ENCODE measurements at regions not wholly inside any gene's neighbourhood (a gene's known extent, or its start where the extent isn't known, plus 50 kb on each side); places are given as distances from the start of the nearest gene placed in this dataset.

DNA sequence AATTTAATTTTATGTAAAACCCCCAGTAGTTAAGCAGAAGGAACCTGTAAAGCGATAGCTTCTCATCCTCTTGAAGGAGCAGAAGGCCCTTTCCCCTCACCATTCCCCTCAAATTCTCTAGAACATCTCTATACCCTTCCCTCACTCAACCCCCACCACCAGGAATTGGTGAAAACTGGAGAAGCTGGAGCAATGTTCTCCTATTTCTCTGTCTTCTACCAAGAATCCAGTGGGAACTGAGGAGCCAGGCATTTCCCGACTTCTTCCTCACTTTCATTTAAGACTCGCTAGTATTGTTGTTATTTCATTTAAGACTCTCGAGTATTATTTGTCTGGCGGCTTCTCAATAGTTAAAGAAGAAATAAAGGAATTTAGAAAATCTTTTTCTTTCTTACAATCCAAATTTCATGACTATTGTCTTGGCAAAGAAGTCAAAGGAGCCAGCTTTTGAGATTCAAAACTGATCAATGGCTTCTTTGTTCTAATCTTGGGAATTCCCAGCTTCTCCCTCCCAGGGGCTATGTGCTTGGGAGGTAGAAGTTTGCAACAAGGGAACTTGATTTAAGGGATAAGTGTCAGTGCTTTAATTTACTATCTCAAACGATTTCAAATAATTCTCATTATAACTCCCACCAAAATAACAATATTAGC is 253.3 kb upstream of the ADGRL2 start:
- Histone ChIP-seq H4K20me1 (ENCODE audit: insufficient read depth, low read length) (no peaks in the 10 kb centered on the region), H3K9me3 (ENCODE audit: low read length) (no peaks in the 10 kb centered on the region), H3K79me2 (ENCODE audit: insufficient read depth, low read length) (no peaks in the 10 kb centered on the region), H3K4me3 (ENCODE audit: low read depth, low read length, poor library complexity, severe bottlenecking) (no peak overlapping the region), H3K4me2 (ENCODE audit: low read length) (no peak overlapping the region), H3F3A (ENCODE audit: insufficient read depth, low read length) (no peaks in the 10 kb centered on the region), H2AFZ (ENCODE audit: low read length) (no peak overlapping the region), H3K4me1 (ENCODE audit: insufficient read depth, low read length, severe bottlenecking) (no peaks in the 10 kb centered on the region), H3K27ac (ENCODE audit: low read depth, low read length, poor library complexity, severe bottlenecking) (no peak overlapping the region), H3K36me3 (ENCODE audit: insufficient read depth, low read length) (no peaks in the 10 kb centered on the region), H3K9me2 (ENCODE audit: low read depth, low read length) (no peaks in the 10 kb centered on the region), H3K27me3 (ENCODE audit: insufficient read depth, low read length) (no peaks in the 10 kb centered on the region), H3K9ac (ENCODE audit: low read length) (no peak overlapping the region)
- TF ChIP-seq, protein P1, sequence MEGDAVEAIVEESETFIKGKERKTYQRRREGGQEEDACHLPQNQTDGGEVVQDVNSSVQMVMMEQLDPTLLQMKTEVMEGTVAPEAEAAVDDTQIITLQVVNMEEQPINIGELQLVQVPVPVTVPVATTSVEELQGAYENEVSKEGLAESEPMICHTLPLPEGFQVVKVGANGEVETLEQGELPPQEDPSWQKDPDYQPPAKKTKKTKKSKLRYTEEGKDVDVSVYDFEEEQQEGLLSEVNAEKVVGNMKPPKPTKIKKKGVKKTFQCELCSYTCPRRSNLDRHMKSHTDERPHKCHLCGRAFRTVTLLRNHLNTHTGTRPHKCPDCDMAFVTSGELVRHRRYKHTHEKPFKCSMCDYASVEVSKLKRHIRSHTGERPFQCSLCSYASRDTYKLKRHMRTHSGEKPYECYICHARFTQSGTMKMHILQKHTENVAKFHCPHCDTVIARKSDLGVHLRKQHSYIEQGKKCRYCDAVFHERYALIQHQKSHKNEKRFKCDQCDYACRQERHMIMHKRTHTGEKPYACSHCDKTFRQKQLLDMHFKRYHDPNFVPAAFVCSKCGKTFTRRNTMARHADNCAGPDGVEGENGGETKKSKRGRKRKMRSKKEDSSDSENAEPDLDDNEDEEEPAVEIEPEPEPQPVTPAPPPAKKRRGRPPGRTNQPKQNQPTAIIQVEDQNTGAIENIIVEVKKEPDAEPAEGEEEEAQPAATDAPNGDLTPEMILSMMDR (IDR thresholded peaks at IDR 0.05; ENCODE audit: low read length) = no peak
- TF ChIP-seq EZH2 (IDR thresholded peaks at IDR 0.05; ENCODE audit: borderline replicate concordance, low read length) = no peak

DNA sequence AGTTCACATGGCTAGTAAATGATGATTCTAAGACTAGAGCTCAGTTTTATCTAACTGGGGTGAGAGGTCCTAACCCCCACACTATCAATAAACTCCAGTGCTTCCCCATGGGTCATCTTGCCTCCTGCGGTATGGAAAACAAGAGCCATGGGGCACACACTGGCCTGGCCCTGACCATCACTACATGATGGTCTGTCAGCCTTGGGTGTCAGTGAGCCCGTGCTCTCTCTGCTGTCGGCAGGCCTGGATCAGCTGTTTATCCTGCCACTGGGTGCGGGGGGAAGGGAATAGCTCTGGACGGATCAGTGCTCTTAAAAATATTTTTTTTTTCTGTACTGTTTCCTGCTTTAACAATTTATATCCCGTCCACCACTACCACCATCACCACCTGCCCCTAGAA is 255.0 kb upstream of the ADGRL2 start:
- H3K79me2 ChIP-seq (ENCODE audit: insufficient read depth, low read length) = no peaks in the 10 kb centered on the region
- no peaks in the 10 kb centered on the region for H3K27me3 ChIP-seq (ENCODE audit: insufficient read depth, low read length)
- no peaks in the 10 kb centered on the region for H3K36me3 ChIP-seq (ENCODE audit: insufficient read depth, low read length)
- H2AFZ ChIP-seq (ENCODE audit: low read length) = no peak overlapping the region
- H3K27ac ChIP-seq (ENCODE audit: low read depth, low read length, poor library complexity, severe bottlenecking) = no peak overlapping the region
- H3K4me1 ChIP-seq (ENCODE audit: insufficient read depth, low read length, severe bottlenecking) = no peaks in the 10 kb centered on the region
- H4K20me1 ChIP-seq (ENCODE audit: insufficient read depth, low read length) = no peaks in the 10 kb centered on the region
- TF ChIP-seq, protein P1 (IDR thresholded peaks at IDR 0.05; ENCODE audit: low read length) = no peak
- no peak for TF ChIP-seq EZH2 (IDR thresholded peaks at IDR 0.05; ENCODE audit: borderline replicate concordance, low read length)
- no peaks in the 10 kb centered on the region for H3K9me3 ChIP-seq (ENCODE audit: low read length)
- no peak overlapping the region for H3K9ac ChIP-seq (ENCODE audit: low read length)
- H3K9me2 ChIP-seq (ENCODE audit: low read depth, low read length) = no peaks in the 10 kb centered on the region
- no peak overlapping the region for H3K4me2 ChIP-seq (ENCODE audit: low read length)
- no peaks in the 10 kb centered on the region for H3F3A ChIP-seq (ENCODE audit: insufficient read depth, low read length)
- no peak overlapping the region for H3K4me3 ChIP-seq (ENCODE audit: low read depth, low read length, poor library complexity, severe bottlenecking)

DNA sequence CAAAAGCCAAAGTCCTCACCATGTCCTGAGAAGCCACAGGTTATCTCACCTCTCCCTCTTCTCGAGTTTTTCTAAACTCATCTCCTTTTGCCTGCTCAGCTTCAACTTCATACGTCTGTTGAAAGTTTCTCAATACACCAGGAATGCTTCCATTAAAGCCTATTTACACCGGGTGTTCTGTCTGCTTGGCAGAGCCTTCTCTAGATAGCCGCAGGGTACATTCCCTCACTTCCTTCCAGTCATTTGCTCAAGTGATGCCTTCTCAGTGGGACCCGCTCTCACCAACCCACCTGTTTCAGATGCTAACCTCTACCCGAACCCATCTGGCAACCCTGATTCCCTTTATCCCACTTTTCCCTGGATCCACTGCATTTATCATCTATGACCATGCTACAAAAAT is 257.0 kb upstream of the ADGRL2 start:
- no peaks in the 10 kb centered on the region for H3K4me1 ChIP-seq (ENCODE audit: insufficient read depth, low read length, severe bottlenecking)
- H3K79me2 ChIP-seq (ENCODE audit: insufficient read depth, low read length) = no peaks in the 10 kb centered on the region
- H2AFZ ChIP-seq (ENCODE audit: low read length) = no peak overlapping the region
- H3K27ac ChIP-seq (ENCODE audit: low read depth, low read length, poor library complexity, severe bottlenecking) = no peak overlapping the region
- H3K9ac ChIP-seq (ENCODE audit: low read length) = no peak overlapping the region
- H3K4me3 ChIP-seq (ENCODE audit: low read depth, low read length, poor library complexity, severe bottlenecking) = no peak overlapping the region
- H3K4me2 ChIP-seq (ENCODE audit: low read length) = no peak overlapping the region
- H3K36me3 ChIP-seq (ENCODE audit: insufficient read depth, low read length) = no peaks in the 10 kb centered on the region
- H3K9me2 ChIP-seq (ENCODE audit: low read depth, low read length) = no peaks in the 10 kb centered on the region
- H3K27me3 ChIP-seq (ENCODE audit: insufficient read depth, low read length) = no peaks in the 10 kb centered on the region
- H3K9me3 ChIP-seq (ENCODE audit: low read length) = no peaks in the 10 kb centered on the region
- no peak for TF ChIP-seq EZH2 (IDR thresholded peaks at IDR 0.05; ENCODE audit: borderline replicate concordance, low read length)
- TF ChIP-seq, protein P1 (IDR thresholded peaks at IDR 0.05; ENCODE audit: low read length) = no peak
- no peaks in the 10 kb centered on the region for H4K20me1 ChIP-seq (ENCODE audit: insufficient read depth, low read length)
- no peaks in the 10 kb centered on the region for H3F3A ChIP-seq (ENCODE audit: insufficient read depth, low read length)
